ENCODE measurements at regions not wholly inside any gene's neighbourhood (a gene's known extent, or its start where the extent isn't known, plus 50 kb on each side); places are given as distances from the start of the nearest gene placed in this dataset.

GRCh38 chr9:92177591-92177990 is 62.4 kb upstream of the SPTLC1 start:
- TF ChIP-seq POLR2A (IDR thresholded peaks at IDR 0.05; ENCODE audit: low read length) = no peak
- TF ChIP-seq GATA1 (IDR thresholded peaks at IDR 0.05; ENCODE audit: low read depth, low read length) = no peak

All from erythroblast (primary cell).